Natural killer cell (primary cell): ENCODE measurements at regions not wholly inside any gene's neighbourhood (a gene's known extent, or its start where the extent isn't known, plus 50 kb on each side); places are given as distances from the start of the nearest gene placed in this dataset.

Experiments
- ATAC-seq, 3 donors: fragments of 150-1000 bp in 2 of 3; fragments of 200-7000 bp in 1 of 3; cut with Tn5 transposase; 1 replicate in 1 of 3; 2 replicates in 2 of 3; pipeline ENCODE4 v1.10.0; 2021; ENCODE audit warnings: mild to moderate bottlenecking in 2 of 3, moderate library complexity in 2 of 3
- DNase-seq, 2 donors: peaks; one replicate each; pipeline versions ENCODE4 v3.0.0 to v3.0.0-alpha.2; 2013 to 2021; ENCODE audit warnings: mixed read lengths in 1 of 2
- H3K27ac ChIP-seq: one replicate; pipeline ENCODE4 v1.5.1; 2013; ENCODE audit warnings: mild to moderate bottlenecking, low read length
- H3K27me3 ChIP-seq: one replicate; pipeline ENCODE4 v1.6.1; 2013; ENCODE audit warnings: low read length; ENCODE audit not compliant: control insufficient read depth, insufficient read depth
- H3K36me3 ChIP-seq: one replicate; pipeline ENCODE4 v1.6.1; 2013; ENCODE audit warnings: low read length; ENCODE audit not compliant: control insufficient read depth, insufficient read depth
- H3K4me1 ChIP-seq: one replicate; pipeline ENCODE4 v1.6.1; 2013; ENCODE audit warnings: low read length; ENCODE audit not compliant: control insufficient read depth, insufficient read depth
- H3K4me3 ChIP-seq: one replicate; pipeline ENCODE4 v1.5.1; 2013; ENCODE audit warnings: low read length
- H3K9me3 ChIP-seq: one replicate; pipeline ENCODE4 v1.6.1; 2013; ENCODE audit warnings: low read length; ENCODE audit not compliant: control insufficient read depth, insufficient read depth
- H3K27ac Mint-ChIP-seq, 2 donors: one replicate each; pipeline ENCODE4 v1.8.0; 2022; ENCODE audit warnings: mild to moderate bottlenecking in 2 of 2, mixed read lengths in 2 of 2, moderate library complexity in 1 of 2
- H3K27me3 Mint-ChIP-seq, 2 donors: one replicate each; pipeline ENCODE4 v1.8.0; 2022; ENCODE audit warnings: low read depth in 2 of 2, mixed read lengths in 2 of 2
- H3K36me3 Mint-ChIP-seq: one replicate; pipeline ENCODE4 v1.8.0; 2022; ENCODE audit warnings: mixed read lengths
- H3K4me1 Mint-ChIP-seq, 2 donors: one replicate each; pipeline ENCODE4 v1.8.0; 2022; ENCODE audit warnings: mixed read lengths in 2 of 2
- H3K4me3 Mint-ChIP-seq: one replicate; pipeline ENCODE4 v1.8.0; 2022; ENCODE audit warnings: mild to moderate bottlenecking, moderate library complexity, mixed read lengths
- H3K9me3 Mint-ChIP-seq, 2 donors: one replicate each; pipeline ENCODE4 v1.8.0; 2022; ENCODE audit warnings: mixed read lengths in 2 of 2
- CTCF ChIP-seq: fragments of 200-600 bp; IDR thresholded peaks from one replicate; pipeline ENCODE4 v1.8.0; 2022; ENCODE audit warnings: antibody characterized with exemption
- WGBS: methylation state at CpG from one replicate; pipeline ENCODE4 v1.1.7; 2013; ENCODE audit warnings: missing lambda C conversion rate; ENCODE audit not compliant: insufficient coverage; 5-methylcytosine and 5-hydroxymethylcytosine counted together
- intact Hi-C: fragments of 100-400 bp; cut with micrococcal nuclease; formaldehyde crosslinking; loops from one replicate; pipeline ENCODE4 v1.14.2; 2022

DNA sequence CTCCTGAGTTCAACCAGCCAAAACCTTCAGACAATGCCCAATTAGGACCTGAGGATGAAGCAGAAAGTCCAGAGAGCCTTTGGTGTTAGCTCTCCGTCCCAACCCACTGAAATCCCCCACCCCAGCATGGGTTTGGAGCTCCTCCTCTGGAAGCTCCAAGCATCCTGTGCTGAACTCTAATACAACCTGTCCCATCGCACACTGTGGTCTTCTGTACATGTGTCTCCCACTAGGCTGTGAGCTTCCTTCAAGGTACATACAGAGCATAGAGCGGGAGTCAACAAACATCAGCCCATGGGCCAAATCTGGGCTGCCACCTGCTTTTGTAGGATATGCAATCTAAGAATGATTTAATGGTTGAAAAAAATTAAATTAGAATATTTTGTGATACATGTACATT lies 166.5 kb downstream of the LSM5 start:
- Mint-ChIP-seq H3K4me3 (no peak overlapping the region), H3K36me3 (no peaks in the 10 kb centered on the region), H3K4me1 (no peaks in the 10 kb centered on the region), H3K9me3 (peaks cover 0 to 2% of the 10 kb centered on the region in 2 donors), H3K27me3 (peaks cover 3 to 27% of the 10 kb centered on the region in 2 donors), H3K27ac (no peak overlapping the region)
- Histone ChIP-seq H3K4me1 (no peaks in the 10 kb centered on the region), H3K27ac (no peak overlapping the region), H3K27me3 (no peaks in the 10 kb centered on the region), H3K4me3 (no peak overlapping the region), H3K9me3 (no peaks in the 10 kb centered on the region), H3K36me3 (no peaks in the 10 kb centered on the region)
- WGBS: 91% methylated on average over 3 of the region's 3 CpGs
- no peak for DNase-seq
- TF ChIP-seq CTCF: no peak
- intact Hi-C loops: no loop called here
- ATAC-seq: no peak

GRCh38 chr7:32319012-32319382 lies 171.2 kb downstream of the LSM5 start:
- H3K9me3 ChIP-seq: no peaks in the 10 kb centered on the region
- H3K4me3 ChIP-seq: no peak overlapping the region
- peaks cover 10 to 27% of the 10 kb centered on the region in 2 donors for H3K27me3 Mint-ChIP-seq
- H3K4me3 Mint-ChIP-seq: no peak overlapping the region
- DNase-seq (no peak), ATAC-seq (no peak)
- intact Hi-C loops: no loop called here
- H3K27ac ChIP-seq: no peak overlapping the region
- no peak overlapping the region for H3K27ac Mint-ChIP-seq
- TF ChIP-seq CTCF: no peak
- WGBS: 49% methylated on average over 19 of the region's 19 CpGs
- no peaks in the 10 kb centered on the region for H3K27me3 ChIP-seq
- no peaks in the 10 kb centered on the region for H3K36me3 Mint-ChIP-seq
- H3K36me3 ChIP-seq: no peaks in the 10 kb centered on the region
- peaks cover 0 to 2% of the 10 kb centered on the region in 2 donors for H3K9me3 Mint-ChIP-seq
- no peaks in the 10 kb centered on the region for H3K4me1 ChIP-seq
- H3K4me1 Mint-ChIP-seq: no peaks in the 10 kb centered on the region

DNA sequence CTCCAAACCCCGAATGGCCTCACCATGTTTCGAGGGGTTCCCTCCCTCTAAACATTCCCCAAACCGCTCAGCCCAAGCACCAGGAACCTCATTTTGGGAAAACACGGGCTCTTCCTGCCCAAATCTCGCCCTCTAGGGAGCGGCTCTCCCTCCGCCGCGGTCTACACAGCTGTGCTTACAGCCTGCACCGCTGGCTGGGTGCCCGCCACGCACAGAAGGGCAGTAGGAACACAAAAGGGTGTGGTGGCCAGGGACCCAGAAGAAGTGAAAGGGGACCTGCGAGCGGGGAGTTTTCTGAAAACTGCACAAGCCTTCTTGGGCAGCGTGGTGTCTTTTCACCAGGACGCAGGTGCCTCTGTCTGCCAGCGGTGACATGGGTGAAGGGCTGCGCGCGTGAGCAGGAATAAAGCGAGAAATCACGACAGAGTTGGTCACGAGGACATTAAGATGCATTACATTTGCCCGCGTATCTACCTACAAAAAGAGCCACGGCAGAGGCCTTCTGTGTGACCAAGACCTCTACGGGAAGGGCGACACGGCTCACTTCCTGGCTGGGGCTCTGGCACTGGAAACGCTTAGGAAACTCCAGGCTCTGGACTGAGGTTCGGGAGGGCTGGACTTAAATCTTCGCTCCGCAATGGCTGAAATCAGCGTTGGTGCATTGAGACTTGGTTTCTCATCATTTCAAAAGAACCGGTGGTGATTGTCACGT lies 171.7 kb downstream of the LSM5 start:
- peaks cover 10 to 27% of the 10 kb centered on the region in 2 donors for H3K27me3 Mint-ChIP-seq

More for the DNA sequence above, 171.7 kb downstream of the LSM5 start:
- TF ChIP-seq CTCF: no peak
- Mint-ChIP-seq H3K27ac (no peak overlapping the region), H3K4me1 (no peaks in the 10 kb centered on the region), H3K36me3 (no peaks in the 10 kb centered on the region), H3K9me3 (peaks cover 0 to 2% of the 10 kb centered on the region in 2 donors), H3K4me3 (no peak overlapping the region)
- DNase-seq (no peak), ATAC-seq (no peak)
- Histone ChIP-seq H3K36me3 (no peaks in the 10 kb centered on the region), H3K9me3 (no peaks in the 10 kb centered on the region), H3K27ac (no peak overlapping the region), H3K27me3 (no peaks in the 10 kb centered on the region), H3K4me1 (no peaks in the 10 kb centered on the region), H3K4me3 (no peak overlapping the region)
- intact Hi-C loops: no loop called here
- 27% methylated on average over 36 of the region's 36 CpGs for WGBS
